ENCODE measurements at regions not wholly inside any gene's neighbourhood (a gene's known extent, or its start where the extent isn't known, plus 50 kb on each side); places are given as distances from the start of the nearest gene placed in this dataset.

GRCh38 chrX:96311366-96311765, 373.3 kb upstream of the DIAPH2 start:
- Histone ChIP-seq H3K4me3 (no peak overlapping the region), H3K9me3 (no peaks in the 10 kb centered on the region), H3K4me1 (no peaks in the 10 kb centered on the region), H3K36me3 (no peaks in the 10 kb centered on the region), H3K27ac (no peak overlapping the region), H3K27me3 (no peaks in the 10 kb centered on the region)
- no peak for TF ChIP-seq POLR2AphosphoS5 (IDR thresholded peaks at IDR 0.05)
- no peak for TF ChIP-seq POLR2A (IDR thresholded peaks at IDR 0.05)
- TF ChIP-seq EP300 (IDR thresholded peaks at IDR 0.05), result no peak
- no peak for TF ChIP-seq CTCF (IDR thresholded peaks at IDR 0.05)
- 55 to 73% methylated on average over 1 of the region's 1 CpG for WGBS, 2 donors
- no peak for DNase-seq
- no peak for ATAC-seq (ENCODE audit: low FRiP score in 2 of 2)

GRCh38 chrX:96314985-96315384, 369.7 kb upstream of the DIAPH2 start:
- Histone ChIP-seq H3K4me1 (no peaks in the 10 kb centered on the region), H3K9me3 (no peaks in the 10 kb centered on the region), H3K27ac (no peak overlapping the region), H3K4me3 (no peak overlapping the region), H3K36me3 (no peaks in the 10 kb centered on the region), H3K27me3 (no peaks in the 10 kb centered on the region)
- no peak for ATAC-seq (ENCODE audit: low FRiP score in 2 of 2)
- WGBS, 2 donors, result 84 to 100% methylated on average over 2 of the region's 2 CpGs
- no peak for DNase-seq
- TF ChIP-seq CTCF (IDR thresholded peaks at IDR 0.05) (no peak), EP300 (IDR thresholded peaks at IDR 0.05) (no peak), POLR2A (IDR thresholded peaks at IDR 0.05) (no peak), POLR2AphosphoS5 (IDR thresholded peaks at IDR 0.05) (no peak)

GRCh38 chrX:96361844-96362243, 322.8 kb upstream of the DIAPH2 start:
- WGBS, 2 donors, result 71 to 87% methylated on average over 3 of the region's 3 CpGs
- DNase-seq, result no peak
- ATAC-seq (ENCODE audit: low FRiP score in 2 of 2), result no peak

GRCh38 chrX:96372313-96373046, 312.2 kb upstream of the DIAPH2 start:
- H3K36me3 ChIP-seq, result no peaks in the 10 kb centered on the region
- TF ChIP-seq CTCF (IDR thresholded peaks at IDR 0.05) (peak; percentile 19 to 56 (median 37)), EP300 (IDR thresholded peaks at IDR 0.05) (no peak), POLR2A (IDR thresholded peaks at IDR 0.05) (no peak)
- H3K27ac ChIP-seq, result no peak overlapping the region
- no peaks in the 10 kb centered on the region for H3K9me3 ChIP-seq
- no peaks in the 10 kb centered on the region for H3K4me1 ChIP-seq
- no peaks in the 10 kb centered on the region for H3K27me3 ChIP-seq
- DNase-seq, result no peak
- no peak overlapping the region for H3K4me3 ChIP-seq
- 29 to 34% methylated on average over 4 to 7 of the region's 7 CpGs for WGBS, 2 donors
- ATAC-seq (ENCODE audit: low FRiP score in 2 of 2), result peak in 1 of 2 donors; percentile 60

More at GRCh38 chrX:96361844-96362243, 322.8 kb upstream of the DIAPH2 start:
- no peaks in the 10 kb centered on the region for H3K27me3 ChIP-seq
- no peaks in the 10 kb centered on the region for H3K4me1 ChIP-seq
- H3K27ac ChIP-seq, result no peak overlapping the region
- no peaks in the 10 kb centered on the region for H3K36me3 ChIP-seq
- no peaks in the 10 kb centered on the region for H3K9me3 ChIP-seq
- H3K4me3 ChIP-seq, result no peak overlapping the region
- TF ChIP-seq CTCF (IDR thresholded peaks at IDR 0.05), result no peak
- no peak for TF ChIP-seq POLR2AphosphoS5 (IDR thresholded peaks at IDR 0.05)
- no peak for TF ChIP-seq POLR2A (IDR thresholded peaks at IDR 0.05)

GRCh38 chrX:96373047-96373355, 311.6 kb upstream of the DIAPH2 start:
- no peaks in the 10 kb centered on the region for H3K9me3 ChIP-seq
- no peaks in the 10 kb centered on the region for H3K36me3 ChIP-seq
- ATAC-seq (ENCODE audit: low FRiP score in 2 of 2), result no peak
- H3K4me3 ChIP-seq, result no peak overlapping the region
- H3K27ac ChIP-seq, result no peak overlapping the region
- H3K4me1 ChIP-seq, result no peaks in the 10 kb centered on the region
- no peak for DNase-seq
- TF ChIP-seq EP300 (IDR thresholded peaks at IDR 0.05) (no peak), CTCF (IDR thresholded peaks at IDR 0.05) (no peak), POLR2AphosphoS5 (IDR thresholded peaks at IDR 0.05) (no peak), POLR2A (IDR thresholded peaks at IDR 0.05) (no peak)
- no peaks in the 10 kb centered on the region for H3K27me3 ChIP-seq
- 37 to 69% methylated on average over 2 to 4 of the region's 4 CpGs for WGBS, 2 donors
